Neutrophil (primary cell): ENCODE measurements at regions not wholly inside any gene's neighbourhood (a gene's known extent, or its start where the extent isn't known, plus 50 kb on each side); places are given as distances from the start of the nearest gene placed in this dataset.

ENCODE experiments used
- H3K27ac ChIP-seq: fragments of 200-600 bp; sonication (generic); 2 replicates; pipeline ENCODE4 v1.5.1; 2016; ENCODE audit warnings: mild to moderate bottlenecking, moderate library complexity
- H3K27me3 ChIP-seq: fragments of 200-600 bp; sonication (generic); 2 replicates; pipeline ENCODE4 v1.6.0; 2016; ENCODE audit warnings: mild to moderate bottlenecking
- H3K36me3 ChIP-seq: fragments of 200-600 bp; sonication (generic); 2 replicates; pipeline ENCODE4 v1.5.1; 2017
- H3K4me1 ChIP-seq, 2 experiments: fragments of 200-600 bp in 1 of 2; sonication (generic) in 1 of 2; 1 replicate in 1 of 2; 2 replicates in 1 of 2; pipeline versions ENCODE4 v1.5.1 to v1.6.1; 2013 to 2016; ENCODE audit warnings: low read depth in 1 of 2, low read length in 1 of 2, mild to moderate bottlenecking in 1 of 2, moderate library complexity in 1 of 2; ENCODE audit not compliant: control insufficient read depth in 1 of 2, insufficient read depth in 1 of 2
- H3K4me3 ChIP-seq, 2 experiments: fragments of 200-600 bp in 1 of 2; sonication (generic) in 1 of 2; 1 replicate in 1 of 2; 2 replicates in 1 of 2; pipeline ENCODE4 v1.5.1; 2013 to 2016; ENCODE audit warnings: low read depth in 1 of 2, low read length in 1 of 2, mild to moderate bottlenecking in 1 of 2, moderate library complexity in 1 of 2
- H3K9me3 ChIP-seq: fragments of 200-600 bp; sonication (generic); 2 replicates; pipeline ENCODE4 v1.5.1; 2016
- CTCF ChIP-seq: fragments of 200-600 bp; sonication (generic); IDR thresholded peaks from 2 replicates; pipeline ENCODE4 v1.5.1; 2016; ENCODE audit warnings: antibody characterized with exemption

GRCh38 chr2:3112131-3112530 is 265.5 kb downstream of the EIPR1 start:
- H3K4me3 ChIP-seq, result no peak overlapping the region
- TF ChIP-seq CTCF, result no peak
- H3K27ac ChIP-seq, result no peak overlapping the region
- no peaks in the 10 kb centered on the region for H3K36me3 ChIP-seq
- no peaks in the 10 kb centered on the region for H3K4me1 ChIP-seq
- H3K27me3 ChIP-seq, result no peaks in the 10 kb centered on the region
- no peaks in the 10 kb centered on the region for H3K9me3 ChIP-seq

GRCh38 chr2:3110994-3111666 is 266.5 kb downstream of the EIPR1 start:
- H3K27me3 ChIP-seq, result no peaks in the 10 kb centered on the region
- H3K36me3 ChIP-seq, result no peaks in the 10 kb centered on the region
- TF ChIP-seq CTCF, result no peak
- no peak overlapping the region for H3K27ac ChIP-seq
- no peaks in the 10 kb centered on the region for H3K9me3 ChIP-seq
- no peaks in the 10 kb centered on the region for H3K4me1 ChIP-seq
- H3K4me3 ChIP-seq, result no peak overlapping the region

- no peak for TF ChIP-seq CTCF
- no peaks in the 10 kb centered on the region for H3K36me3 ChIP-seq
- H3K27ac ChIP-seq, result no peak overlapping the region
Observed at GRCh38 chr2:3110555-3110954, 267.1 kb downstream of the EIPR1 start.

GRCh38 chr2:3108710-3109702 is 268.6 kb downstream of the EIPR1 start:
- Histone ChIP-seq H3K4me1 (no peaks in the 10 kb centered on the region), H3K27me3 (peaks cover 10% of the 10 kb centered on the region), H3K27ac (no peak overlapping the region), H3K9me3 (no peaks in the 10 kb centered on the region), H3K4me3 (no peak overlapping the region), H3K36me3 (no peaks in the 10 kb centered on the region)
- no peak for TF ChIP-seq CTCF

More at GRCh38 chr2:3110555-3110954, 267.1 kb downstream of the EIPR1 start:
- Histone ChIP-seq H3K4me3 (no peak overlapping the region), H3K27me3 (peaks cover 4% of the 10 kb centered on the region), H3K9me3 (no peaks in the 10 kb centered on the region), H3K4me1 (no peaks in the 10 kb centered on the region)

- Histone ChIP-seq H3K27me3 (peaks cover 17% of the 10 kb centered on the region), H3K4me3 (no peak overlapping the region), H3K4me1 (no peaks in the 10 kb centered on the region), H3K27ac (no peak overlapping the region), H3K36me3 (no peaks in the 10 kb centered on the region), H3K9me3 (no peaks in the 10 kb centered on the region)
- TF ChIP-seq CTCF, result no peak
Observed at GRCh38 chr2:3108105-3108504, 269.5 kb downstream of the EIPR1 start.
